Stomach (tissue), 8 donors: ENCODE measurements at regions not wholly inside any gene's neighbourhood (a gene's known extent, or its start where the extent isn't known, plus 50 kb on each side); places are given as distances from the start of the nearest gene placed in this dataset.

Source experiments
- DNase-seq, 2 donors: peaks; one replicate each; pipeline versions ENCODE4 v3.0.0 to v3.0.0-alpha.2; 2013 to 2019
- H3K27ac ChIP-seq, 5 donors: fragments of 200-600 bp in 4 of 5; sonication (generic) in 4 of 5; one replicate each; pipeline ENCODE4 v1.5.1; 2013 to 2019; ENCODE audit warnings: mild to moderate bottlenecking in 1 of 5, moderate library complexity in 1 of 5
- H3K27me3 ChIP-seq, 3 donors: fragments of 200-600 bp; sonication (generic); one replicate each; pipeline ENCODE4 v1.5.1; 2017 to 2019; ENCODE audit warnings: mixed run types in 1 of 3
- H3K36me3 ChIP-seq, 4 donors: fragments of 200-600 bp; sonication (generic); 1 replicate in 3 of 4; 2 replicates in 1 of 4; pipeline ENCODE4 v1.5.1; 2016 to 2019
- H3K4me1 ChIP-seq, 4 donors: fragments of 200-600 bp; sonication (generic); one replicate each; pipeline ENCODE4 v1.5.1; 2016 to 2019
- H3K4me3 ChIP-seq, 4 donors: fragments of 200-600 bp; sonication (generic) in 3 of 4; one replicate each; pipeline ENCODE4 v1.5.1; 2016 to 2019; ENCODE audit warnings: mild to moderate bottlenecking in 1 of 4
- H3K9me3 ChIP-seq, 4 donors: fragments of 200-600 bp; sonication (generic); one replicate each; pipeline ENCODE4 v1.5.1; 2016 to 2019
- EP300 ChIP-seq: sonication (generic); formaldehyde crosslinking; IDR thresholded peaks from one replicate; pipeline ENCODE4 v1.6.1; 2017; ENCODE audit warnings: antibody characterized with exemption
- POLR2A ChIP-seq, 4 donors: fragments of 450-650 bp; IDR thresholded peaks; one replicate each; pipeline ENCODE4 v1.6.1; 2016; ENCODE audit warnings: antibody characterized with exemption in 4 of 4, control low read depth in 2 of 4, mild to moderate bottlenecking in 1 of 4, moderate library complexity in 1 of 4
- POLR2AphosphoS5 ChIP-seq, 3 donors: sonication (generic); formaldehyde crosslinking; IDR thresholded peaks; one replicate each; pipeline ENCODE4 v1.6.1; 2016; ENCODE audit warnings: antibody characterized with exemption in 3 of 3
- WGBS, 5 donors: extraction: QIAGEN DNeasy Blood & Tissue Kit in 3 of 5; methylation state at CpG; one replicate each; pipeline versions ENCODE4 v1.1.5 to v1.1.7; 2013 to 2018; 5-methylcytosine and 5-hydroxymethylcytosine counted together
- intact Hi-C: fragments of 100-400 bp; cut with DNase I; formaldehyde crosslinking; loops from one replicate; pipeline ENCODE4 v1.15.1; 2023; ENCODE audit warnings: low total_unique reads
- TF ChIP-seq, protein P1 (sequence below), 7 experiments: fragments of 450-650 bp in 4 of 7; fragments of 200-600 bp in 3 of 7; sonication (generic) in 3 of 7; IDR thresholded peaks; one replicate each; pipeline ENCODE4 v1.5.1; 2016 to 2019; ENCODE audit warnings: antibody characterized with exemption in 7 of 7, control low read depth in 2 of 7, mild to moderate bottlenecking in 1 of 7
- donor health status: healthy with polysubstance abuse.
- donor health status: Bipolar disorder and iron deficiency.
- donor health status: healthy.

DNA sequence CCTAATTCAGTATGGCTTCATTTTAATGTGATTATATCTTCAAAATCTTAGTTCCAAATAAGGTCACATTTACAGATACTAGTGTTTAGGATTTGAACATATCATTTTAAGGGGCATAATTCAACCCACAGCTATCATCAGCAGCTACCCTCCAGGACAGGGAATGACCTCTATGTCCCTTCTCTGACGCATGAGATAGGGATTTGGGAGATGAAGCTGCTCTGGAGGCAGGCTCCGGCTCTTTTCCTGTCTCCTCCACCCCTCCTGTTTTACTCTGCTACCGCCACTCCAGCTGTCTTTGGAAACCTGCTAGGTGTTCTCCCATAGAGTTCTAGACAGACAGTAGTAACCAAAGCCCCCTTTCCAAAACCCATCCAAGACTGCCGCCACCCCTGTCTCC is 119.2 kb downstream of the CARTPT start:
- no peak overlapping the region for H3K27ac ChIP-seq
- H3K4me3 ChIP-seq: no peak overlapping the region
- no peak for DNase-seq
- no peaks in the 10 kb centered on the region for H3K4me1 ChIP-seq
- intact Hi-C loops: no loop called here
- TF ChIP-seq POLR2AphosphoS5 (IDR thresholded peaks at IDR 0.05) (no peak), EP300 (no peak), POLR2A (IDR thresholded peaks at IDR 0.05) (no peak)
- TF ChIP-seq, protein P1, sequence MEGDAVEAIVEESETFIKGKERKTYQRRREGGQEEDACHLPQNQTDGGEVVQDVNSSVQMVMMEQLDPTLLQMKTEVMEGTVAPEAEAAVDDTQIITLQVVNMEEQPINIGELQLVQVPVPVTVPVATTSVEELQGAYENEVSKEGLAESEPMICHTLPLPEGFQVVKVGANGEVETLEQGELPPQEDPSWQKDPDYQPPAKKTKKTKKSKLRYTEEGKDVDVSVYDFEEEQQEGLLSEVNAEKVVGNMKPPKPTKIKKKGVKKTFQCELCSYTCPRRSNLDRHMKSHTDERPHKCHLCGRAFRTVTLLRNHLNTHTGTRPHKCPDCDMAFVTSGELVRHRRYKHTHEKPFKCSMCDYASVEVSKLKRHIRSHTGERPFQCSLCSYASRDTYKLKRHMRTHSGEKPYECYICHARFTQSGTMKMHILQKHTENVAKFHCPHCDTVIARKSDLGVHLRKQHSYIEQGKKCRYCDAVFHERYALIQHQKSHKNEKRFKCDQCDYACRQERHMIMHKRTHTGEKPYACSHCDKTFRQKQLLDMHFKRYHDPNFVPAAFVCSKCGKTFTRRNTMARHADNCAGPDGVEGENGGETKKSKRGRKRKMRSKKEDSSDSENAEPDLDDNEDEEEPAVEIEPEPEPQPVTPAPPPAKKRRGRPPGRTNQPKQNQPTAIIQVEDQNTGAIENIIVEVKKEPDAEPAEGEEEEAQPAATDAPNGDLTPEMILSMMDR (IDR thresholded peaks at IDR 0.05): no peak
- 82 to 93% (median 90%) methylated on average over 4 of the region's 4 CpGs for WGBS, 5 donors
- H3K9me3 ChIP-seq: peaks cover 0 to 4% (median 2%) of the 10 kb centered on the region in 4 donors
- H3K27me3 ChIP-seq: no peaks in the 10 kb centered on the region
- no peaks in the 10 kb centered on the region for H3K36me3 ChIP-seq

GRCh38 chr5:71839096-71839884 is 120.2 kb downstream of the CARTPT start:
- Histone ChIP-seq H3K27me3 (no peaks in the 10 kb centered on the region), H3K27ac (no peak overlapping the region), H3K4me1 (no peaks in the 10 kb centered on the region), H3K4me3 (no peak overlapping the region), H3K9me3 (peaks cover 0 to 4% (median 2%) of the 10 kb centered on the region in 4 donors), H3K36me3 (no peaks in the 10 kb centered on the region)
- DNase-seq: no peak
- intact Hi-C loops: no loop called here
- TF ChIP-seq EP300 (no peak), POLR2A (IDR thresholded peaks at IDR 0.05) (no peak), POLR2AphosphoS5 (IDR thresholded peaks at IDR 0.05) (no peak)
- TF ChIP-seq, protein P1 (IDR thresholded peaks at IDR 0.05): no peak
- WGBS, 5 donors: 74 to 83% (median 75%) methylated on average over 6 of the region's 6 CpGs

- no peak overlapping the region for H3K27ac ChIP-seq
- 70 to 85% (median 71%) methylated on average over 1 of the region's 1 CpG for WGBS, 5 donors
- intact Hi-C loops: no loop called here
- peaks cover 0 to 4% (median 2%) of the 10 kb centered on the region in 4 donors for H3K9me3 ChIP-seq
- no peak for DNase-seq
- H3K27me3 ChIP-seq: no peaks in the 10 kb centered on the region
- no peaks in the 10 kb centered on the region for H3K4me1 ChIP-seq
- no peak overlapping the region for H3K4me3 ChIP-seq
- H3K36me3 ChIP-seq: no peaks in the 10 kb centered on the region
- TF ChIP-seq POLR2AphosphoS5 (IDR thresholded peaks at IDR 0.05) (no peak), EP300 (no peak), POLR2A (IDR thresholded peaks at IDR 0.05) (no peak)
Observed at GRCh38 chr5:71841107-71841506, 122.0 kb downstream of the CARTPT start.

GRCh38 chr5:71843111-71843510 is 124.0 kb downstream of the CARTPT start:
- intact Hi-C loops: no loop called here
- WGBS, 5 donors: 70 to 91% (median 84%) methylated on average over 3 of the region's 3 CpGs

More at GRCh38 chr5:71843111-71843510, 124.0 kb downstream of the CARTPT start:
- TF ChIP-seq, protein P1 (IDR thresholded peaks at IDR 0.05): no peak
- TF ChIP-seq EP300 (no peak), POLR2A (IDR thresholded peaks at IDR 0.05) (no peak), POLR2AphosphoS5 (IDR thresholded peaks at IDR 0.05) (no peak)
- no peak overlapping the region for H3K4me3 ChIP-seq
- H3K4me1 ChIP-seq: no peaks in the 10 kb centered on the region
- H3K36me3 ChIP-seq: no peaks in the 10 kb centered on the region
- H3K27ac ChIP-seq: no peak overlapping the region
- no peaks in the 10 kb centered on the region for H3K27me3 ChIP-seq
- no peak for DNase-seq
- peaks cover 0 to 4% (median 2%) of the 10 kb centered on the region in 4 donors for H3K9me3 ChIP-seq
